ENCODE measurements at regions not wholly inside any gene's neighbourhood (a gene's known extent, or its start where the extent isn't known, plus 50 kb on each side); places are given as distances from the start of the nearest gene placed in this dataset.

GRCh38 chr4:160212078-160212477 lies 1109.2 kb downstream of the RAPGEF2 start:
- no peak for DNase-seq (ENCODE audit: low spot score)
- ChIA-PET POLR2A (ENCODE audit: low non-redundant PET) (no interaction called here), CTCF (no interaction called here)
- no peaks in the 10 kb centered on the region for H3K27me3 ChIP-seq (replicated peaks; ENCODE audit: insufficient read depth, low read depth, low read length, poor library complexity)
- no peak overlapping the region for H3K4me3 ChIP-seq (ENCODE audit: low read depth, low read length, poor library complexity, severe bottlenecking)
- TF ChIP-seq CTCF (conservative IDR thresholded peaks at IDR 0.05; ENCODE audit: low read depth, low read length) (no peak), EZH2 (IDR thresholded peaks at IDR 0.05; ENCODE audit: borderline replicate concordance, low read depth, low read length, poor library complexity, severe bottlenecking) (no peak)
- intact Hi-C loops (cut with micrococcal nuclease; ENCODE audit: unreplicated experiment) = no loop called here
- H3K27ac ChIP-seq (ENCODE audit: low read depth, low read length, poor library complexity, severe bottlenecking) = no peak overlapping the region
- H3K9me3 ChIP-seq (ENCODE audit: low read depth, low read length, poor library complexity, severe bottlenecking) = no peaks in the 10 kb centered on the region
- no peaks in the 10 kb centered on the region for H3K36me3 ChIP-seq (ENCODE audit: insufficient read depth, low read length, poor library complexity, severe bottlenecking)
- H3K4me1 ChIP-seq (ENCODE audit: insufficient read depth, low read length, poor library complexity, severe bottlenecking) = no peaks in the 10 kb centered on the region
- no TSS peak for BruUV-seq (replicated peaks)

GRCh38 chr4:160213366-160213765 lies 1110.5 kb downstream of the RAPGEF2 start:
- intact Hi-C loops (cut with micrococcal nuclease; ENCODE audit: unreplicated experiment) = no loop called here
- CTCF ChIA-PET = no interaction called here
- H3K27ac ChIP-seq (ENCODE audit: low read depth, low read length, poor library complexity, severe bottlenecking) = no peak overlapping the region
- no peaks in the 10 kb centered on the region for H3K36me3 ChIP-seq (ENCODE audit: insufficient read depth, low read length, poor library complexity, severe bottlenecking)
- no peaks in the 10 kb centered on the region for H3K4me1 ChIP-seq (ENCODE audit: insufficient read depth, low read length, poor library complexity, severe bottlenecking)
- POLR2A ChIA-PET (ENCODE audit: low non-redundant PET) = no interaction called here
- DNase-seq (ENCODE audit: low spot score) = no peak
- H3K4me3 ChIP-seq (ENCODE audit: low read depth, low read length, poor library complexity, severe bottlenecking) = no peak overlapping the region
- BruUV-seq (replicated peaks) = no TSS peak
- TF ChIP-seq EZH2 (IDR thresholded peaks at IDR 0.05; ENCODE audit: borderline replicate concordance, low read depth, low read length, poor library complexity, severe bottlenecking) (no peak), CTCF (conservative IDR thresholded peaks at IDR 0.05; ENCODE audit: low read depth, low read length) (no peak)
- H3K9me3 ChIP-seq (ENCODE audit: low read depth, low read length, poor library complexity, severe bottlenecking) = no peaks in the 10 kb centered on the region
- H3K27me3 ChIP-seq (replicated peaks; ENCODE audit: insufficient read depth, low read depth, low read length, poor library complexity) = no peaks in the 10 kb centered on the region

- no peak for DNase-seq (ENCODE audit: low spot score)
- POLR2A ChIA-PET (ENCODE audit: low non-redundant PET) = no interaction called here
- H3K9me3 ChIP-seq (ENCODE audit: low read depth, low read length, poor library complexity, severe bottlenecking) = no peaks in the 10 kb centered on the region
- H3K4me3 ChIP-seq (ENCODE audit: low read depth, low read length, poor library complexity, severe bottlenecking) = no peak overlapping the region
- no TSS peak for BruUV-seq (replicated peaks)
- no peaks in the 10 kb centered on the region for H3K4me1 ChIP-seq (ENCODE audit: insufficient read depth, low read length, poor library complexity, severe bottlenecking)
- CTCF ChIA-PET = no interaction called here
- H3K27ac ChIP-seq (ENCODE audit: low read depth, low read length, poor library complexity, severe bottlenecking) = no peak overlapping the region
- no peak for TF ChIP-seq CTCF (conservative IDR thresholded peaks at IDR 0.05; ENCODE audit: low read depth, low read length)
- TF ChIP-seq EZH2 (IDR thresholded peaks at IDR 0.05; ENCODE audit: borderline replicate concordance, low read depth, low read length, poor library complexity, severe bottlenecking) = no peak
- intact Hi-C loops (cut with micrococcal nuclease; ENCODE audit: unreplicated experiment) = no loop called here
- H3K36me3 ChIP-seq (ENCODE audit: insufficient read depth, low read length, poor library complexity, severe bottlenecking) = no peaks in the 10 kb centered on the region
- H3K27me3 ChIP-seq (replicated peaks; ENCODE audit: insufficient read depth, low read depth, low read length, poor library complexity) = no peaks in the 10 kb centered on the region
Observed at GRCh38 chr4:160217352-160217751, 1114.5 kb downstream of the RAPGEF2 start.

Data from A673 (cell line).